Spinal cord (tissue), 9 donors: ENCODE measurements at regions not wholly inside any gene's neighbourhood (a gene's known extent, or its start where the extent isn't known, plus 50 kb on each side); places are given as distances from the start of the nearest gene placed in this dataset.
"Not testable (repeated sequence)": the region's sequence is repeated elsewhere in the genome, so short reads cannot be mapped to it uniquely, and the experiment has no call there.

Experiments used
- DNase-seq, 6 donors: peaks; one replicate each; pipeline versions ENCODE4 v3.0.0 to v3.0.0-alpha.2; 2013 to 2015; ENCODE audit warnings: low spot score in 6 of 6, low read depth in 4 of 6
- H3K27ac ChIP-seq: one replicate; pipeline ENCODE4 v1.5.1; 2013; ENCODE audit warnings: low read depth, low read length, control low read depth
- H3K27me3 ChIP-seq: one replicate; pipeline ENCODE4 v1.6.1; 2013; ENCODE audit warnings: low read length; ENCODE audit not compliant: control insufficient read depth, insufficient read depth
- H3K36me3 ChIP-seq: one replicate; pipeline ENCODE4 v1.6.1; 2013; ENCODE audit warnings: low read length; ENCODE audit not compliant: control insufficient read depth, insufficient read depth
- H3K4me1 ChIP-seq: one replicate; pipeline ENCODE4 v1.6.1; 2013; ENCODE audit warnings: low read length; ENCODE audit not compliant: control insufficient read depth, insufficient read depth
- H3K4me3 ChIP-seq: one replicate; pipeline ENCODE4 v1.5.1; 2013; ENCODE audit warnings: low read depth, low read length, control low read depth
- H3K9me3 ChIP-seq: one replicate; pipeline ENCODE4 v1.6.1; 2013; ENCODE audit warnings: low read length; ENCODE audit not compliant: control insufficient read depth, insufficient read depth
- WGBS: methylation state at CpG from one replicate; pipeline ENCODE4 v1.1.5; 2013; ENCODE audit warnings: missing lambda C conversion rate; ENCODE audit not compliant: insufficient coverage; 5-methylcytosine and 5-hydroxymethylcytosine counted together
- donor health status: healthy.

DNA sequence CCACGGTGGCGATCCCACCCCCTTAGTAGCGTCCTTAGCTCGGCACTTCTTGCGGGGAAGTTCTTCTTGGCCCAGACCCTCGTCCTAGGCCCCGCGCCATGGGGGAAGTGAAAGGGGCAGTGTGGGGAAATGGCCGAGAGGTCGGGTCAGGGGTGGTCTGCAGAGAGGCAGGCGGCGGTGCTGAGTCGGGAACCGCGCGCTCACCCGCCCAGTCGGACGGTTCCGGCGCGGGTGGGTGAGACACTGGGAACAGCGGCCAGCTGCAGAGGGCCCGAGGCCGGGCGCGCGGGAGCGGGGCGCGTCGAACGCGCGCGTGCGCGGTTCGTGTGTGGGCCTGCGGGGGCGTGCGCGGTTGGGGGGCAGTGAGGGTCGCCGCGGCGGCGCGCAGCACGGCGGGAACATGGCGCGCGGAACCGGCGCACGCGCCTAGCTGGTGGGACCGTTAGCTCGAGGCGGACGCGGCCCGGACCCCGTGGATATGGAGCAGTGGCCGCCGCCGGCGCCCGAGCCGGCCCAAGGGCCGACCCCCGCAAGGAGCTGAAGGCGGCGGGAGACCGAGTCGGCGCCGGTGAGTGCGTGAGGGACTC lies 246.9 kb downstream of the GOLGA6L6 start:
- Histone ChIP-seq H3K27me3 (no peaks in the 10 kb centered on the region), H3K9me3 (peaks cover 3% of the 10 kb centered on the region), H3K4me3 (no peak overlapping the region), H3K4me1 (no peaks in the 10 kb centered on the region), H3K36me3 (no peaks in the 10 kb centered on the region), H3K27ac (no peak overlapping the region)
- DNase-seq, result no peak
- 61% methylated on average over 79 of the region's 80 CpGs for WGBS

DNA sequence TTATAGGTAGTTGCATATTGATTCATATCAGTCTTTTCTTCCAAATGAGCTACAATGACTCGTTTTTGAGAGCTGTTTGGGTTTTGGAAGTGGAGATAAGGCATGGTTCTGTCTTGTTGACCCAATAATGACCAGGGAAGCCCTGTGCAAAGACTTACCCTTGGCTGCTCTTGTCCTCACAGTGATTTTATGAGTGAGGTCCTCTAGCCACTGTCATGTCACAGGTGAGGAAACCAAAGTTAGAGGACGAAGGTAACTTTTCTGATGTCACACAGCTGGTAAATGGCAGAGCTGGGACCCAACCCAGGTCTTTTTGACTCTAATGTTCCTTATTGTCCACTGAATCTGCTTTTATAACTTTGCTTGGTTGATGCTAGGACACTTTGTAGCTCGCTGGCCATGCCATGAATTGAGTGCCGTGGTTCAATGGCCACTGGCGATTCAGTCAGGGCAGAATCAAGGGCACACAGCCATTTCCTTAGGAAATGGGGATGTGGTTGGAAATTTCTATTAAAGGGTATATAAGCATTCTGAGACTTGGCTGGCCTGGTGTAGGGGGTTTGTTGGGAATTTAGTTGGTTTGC lies 249.1 kb downstream of the GOLGA6L6 start:
- not testable (repeated sequence) for H3K9me3 ChIP-seq, H3K4me1 ChIP-seq, H3K4me3 ChIP-seq, H3K27ac ChIP-seq, H3K27me3 ChIP-seq, DNase-seq, H3K36me3 ChIP-seq
- 58% methylated on average over 5 of the region's 5 CpGs for WGBS

DNA sequence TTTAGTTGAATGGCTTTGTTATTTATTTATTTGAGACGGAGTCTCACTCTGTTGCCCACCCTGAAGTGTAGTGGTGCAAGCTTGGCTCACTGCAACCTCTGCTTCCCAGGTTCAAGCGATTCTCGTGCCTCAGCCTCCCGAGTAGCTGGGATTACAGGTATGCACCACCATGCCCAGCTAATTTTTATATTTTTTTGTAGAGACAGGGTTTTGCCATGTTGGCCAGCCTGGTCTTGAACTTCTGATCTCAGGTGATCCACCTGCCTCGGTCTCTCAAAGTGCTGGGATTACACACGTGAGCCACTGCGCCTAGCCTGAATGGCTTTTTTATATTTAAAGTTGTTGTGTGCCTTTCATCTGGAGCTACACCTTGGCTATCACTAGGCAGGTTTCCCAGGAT lies 250.0 kb downstream of the GOLGA6L6 start:
- H3K36me3 ChIP-seq, H3K4me1 ChIP-seq, H3K27me3 ChIP-seq, H3K27ac ChIP-seq, DNase-seq, H3K9me3 ChIP-seq, H3K4me3 ChIP-seq: not testable (repeated sequence)
- 70% methylated on average over 5 of the region's 7 CpGs for WGBS

DNA sequence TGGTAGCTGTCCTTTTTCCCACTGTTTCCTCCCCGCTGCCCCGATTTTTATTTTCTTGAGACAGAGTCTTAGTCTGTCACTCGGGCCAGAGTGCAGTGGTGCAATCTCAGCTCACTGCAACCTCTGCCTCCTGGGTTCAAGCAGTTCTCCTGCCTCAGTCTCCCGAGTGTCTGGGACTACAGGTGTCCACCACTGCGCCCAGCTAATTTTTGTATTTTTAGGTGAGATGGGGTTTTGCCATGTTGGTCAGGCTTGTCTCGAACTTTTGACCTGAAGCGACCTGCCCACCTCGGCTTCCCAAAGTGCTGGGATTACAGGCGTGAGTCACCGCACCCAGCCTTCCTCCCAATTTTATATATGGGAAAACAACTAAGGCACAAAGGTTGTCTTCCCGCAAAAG lies 251.0 kb downstream of the GOLGA6L6 start:
- H3K4me3 ChIP-seq, H3K27me3 ChIP-seq, H3K36me3 ChIP-seq, H3K4me1 ChIP-seq, DNase-seq, H3K9me3 ChIP-seq, H3K27ac ChIP-seq: not testable (repeated sequence)
- WGBS, result 74% methylated on average over 8 of the region's 11 CpGs

DNA sequence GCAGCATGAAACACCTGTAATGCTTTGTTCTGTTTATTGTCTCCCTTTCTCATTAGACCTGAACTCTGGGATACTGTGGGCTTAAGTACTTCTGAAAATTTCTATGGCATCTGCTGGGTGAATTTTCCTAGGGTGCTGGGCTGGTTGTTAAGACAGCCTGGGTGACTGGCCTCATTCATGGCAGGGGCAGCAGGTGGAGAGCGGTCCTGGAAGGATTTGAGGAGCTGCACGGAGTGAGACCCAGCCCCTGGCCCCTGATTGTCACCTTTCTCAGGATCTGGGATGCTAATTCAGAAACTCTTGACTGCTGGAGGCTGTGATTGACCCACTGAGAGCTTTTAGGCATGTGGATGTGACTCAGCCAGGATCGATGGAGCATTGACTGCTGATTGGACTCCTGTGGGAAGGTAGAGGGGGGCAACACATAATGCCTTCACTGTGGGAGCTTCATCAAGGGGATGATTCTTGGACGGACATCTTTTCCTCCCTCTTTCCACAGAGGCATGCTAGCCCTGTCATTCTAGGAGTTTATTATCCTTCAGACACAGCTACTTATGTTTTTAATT lies 252.0 kb downstream of the GOLGA6L6 start:
- not testable (repeated sequence) for DNase-seq, H3K9me3 ChIP-seq, H3K4me1 ChIP-seq, H3K27me3 ChIP-seq, H3K27ac ChIP-seq, H3K4me3 ChIP-seq, H3K36me3 ChIP-seq
- 67% methylated on average over 3 of the region's 4 CpGs for WGBS

DNA sequence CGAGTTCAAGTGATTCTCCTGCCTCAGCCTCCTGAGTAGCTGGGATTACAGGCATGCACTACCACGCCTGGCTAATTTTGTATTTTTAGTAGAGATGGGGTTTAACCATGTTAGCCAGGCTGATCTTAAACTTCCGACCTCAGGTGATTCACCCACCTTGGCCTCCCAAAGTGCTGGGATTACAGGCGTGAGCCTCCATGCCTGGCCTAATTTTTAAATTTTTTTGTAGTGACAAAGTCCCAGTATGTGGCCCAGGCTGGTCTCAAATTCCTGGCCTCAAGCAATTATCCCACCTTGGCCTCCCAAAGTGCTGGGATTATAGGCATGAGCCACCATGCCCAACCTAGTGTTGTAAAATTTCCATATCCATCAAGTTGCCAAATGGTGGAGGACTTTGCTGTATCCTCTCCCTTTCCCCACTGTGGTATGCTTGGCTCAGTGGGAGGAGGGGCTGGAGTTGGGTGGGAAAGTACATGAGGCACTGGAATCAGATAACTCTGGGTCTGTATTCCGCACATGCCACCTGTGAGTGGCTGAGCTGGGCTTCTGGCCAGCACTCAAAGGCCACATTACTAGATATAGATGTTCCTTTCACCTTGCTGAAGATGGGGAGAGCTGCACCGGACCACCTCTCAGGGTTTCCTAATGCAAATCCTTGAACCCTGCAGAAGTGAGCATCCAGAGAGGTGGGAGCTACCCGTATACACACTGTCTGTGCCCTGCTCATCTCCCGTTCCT lies 252.6 kb downstream of the GOLGA6L6 start:
- H3K27me3 ChIP-seq, H3K4me3 ChIP-seq, H3K27ac ChIP-seq, DNase-seq, H3K9me3 ChIP-seq, H3K36me3 ChIP-seq, H3K4me1 ChIP-seq: not testable (repeated sequence)
- 68% methylated on average over 8 of the region's 8 CpGs for WGBS

DNA sequence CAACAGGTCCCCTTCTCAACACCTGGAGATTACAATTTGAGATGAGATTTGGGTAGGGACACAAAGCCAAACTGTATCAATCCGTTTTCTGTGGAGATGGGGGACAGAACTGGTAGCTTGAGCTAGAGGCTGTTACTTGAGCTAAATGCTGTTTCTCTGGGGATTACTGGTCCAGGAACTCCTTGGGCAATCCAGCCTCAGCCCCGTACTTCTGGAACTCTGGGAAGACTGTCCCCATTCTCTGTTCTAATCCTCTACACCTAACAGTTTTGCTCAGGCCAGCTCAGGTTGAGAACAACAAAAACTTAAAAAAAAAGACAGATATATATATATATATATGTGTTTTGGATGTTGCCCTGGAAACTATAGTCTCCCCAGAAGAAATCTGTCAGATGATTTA lies 255.0 kb downstream of the GOLGA6L6 start:
- not testable (repeated sequence) for H3K4me3 ChIP-seq, H3K27me3 ChIP-seq, H3K36me3 ChIP-seq, H3K4me1 ChIP-seq, H3K9me3 ChIP-seq, H3K27ac ChIP-seq, DNase-seq
- no CpG with 5 or more reads among the region's 2 CpGs for WGBS

DNA sequence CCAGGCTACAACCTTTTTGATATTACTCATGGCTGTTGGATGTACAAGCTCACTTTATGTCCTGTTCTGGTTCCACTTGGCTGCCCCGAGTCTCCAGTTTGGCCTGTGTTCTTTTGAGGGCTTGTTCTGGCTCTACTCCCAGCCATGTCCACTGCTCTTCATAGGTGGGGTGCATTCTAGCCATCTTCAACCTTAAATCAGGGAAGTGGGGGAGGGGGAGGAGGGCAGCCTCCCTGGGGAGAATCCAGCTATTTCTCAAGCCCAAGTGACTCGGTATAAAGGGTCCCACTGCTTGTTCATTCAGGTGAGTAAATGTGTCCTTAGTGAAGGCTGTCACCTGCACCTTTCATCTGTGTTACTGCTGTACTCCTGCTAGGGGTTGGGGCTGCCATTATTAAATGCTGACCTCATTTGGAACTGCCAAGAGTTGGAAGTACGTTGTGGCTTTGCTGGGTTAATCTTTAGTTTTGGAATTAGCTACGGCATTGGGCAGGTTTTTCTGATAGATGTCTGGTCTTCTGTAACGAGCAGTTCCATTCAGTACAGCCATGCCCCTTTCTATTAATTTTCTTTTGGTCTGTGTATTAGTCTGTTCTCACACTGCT lies 255.8 kb downstream of the GOLGA6L6 start:
- not testable (repeated sequence) for H3K27me3 ChIP-seq, DNase-seq, H3K36me3 ChIP-seq, H3K27ac ChIP-seq, H3K4me1 ChIP-seq, H3K9me3 ChIP-seq, H3K4me3 ChIP-seq
- WGBS, result 41% methylated on average over 2 of the region's 5 CpGs

DNA sequence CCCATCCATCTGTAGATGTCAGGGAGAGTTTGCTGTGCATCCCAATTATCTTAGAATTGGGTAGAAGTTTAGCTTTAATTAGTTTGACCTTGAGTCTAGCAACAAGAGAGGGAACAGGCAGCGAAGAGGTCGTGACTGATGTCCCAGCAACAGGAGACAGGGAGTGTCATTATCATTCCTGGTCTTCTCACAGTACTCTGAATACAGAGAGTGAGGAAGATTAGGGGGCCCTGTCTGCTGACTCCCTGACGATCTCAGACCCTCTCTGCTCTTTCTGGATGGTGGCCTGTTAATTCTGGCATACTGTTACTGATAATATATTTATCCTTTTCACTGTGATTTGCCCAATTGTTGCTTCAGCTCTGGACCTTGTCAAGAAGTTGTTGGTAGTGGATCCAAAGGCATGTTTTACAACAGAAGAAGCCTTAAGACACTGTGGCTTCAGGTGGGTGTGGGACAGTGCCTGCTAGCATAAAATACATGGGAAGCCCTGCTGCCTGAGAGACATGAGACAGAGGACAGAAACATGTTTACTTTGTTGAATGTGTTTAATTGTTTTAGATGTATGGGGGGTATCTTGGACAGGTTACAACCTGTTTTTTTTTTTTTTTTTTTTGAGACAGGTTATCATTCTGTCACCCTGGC lies 256.6 kb downstream of the GOLGA6L6 start:
- H3K27ac ChIP-seq, H3K4me3 ChIP-seq, DNase-seq, H3K36me3 ChIP-seq, H3K27me3 ChIP-seq, H3K4me1 ChIP-seq, H3K9me3 ChIP-seq: not testable (repeated sequence)
- WGBS, result 49% methylated on average over 2 of the region's 3 CpGs
